Astrocyte (in vitro differentiated cells and primary cell): ENCODE measurements at regions not wholly inside any gene's neighbourhood (a gene's known extent, or its start where the extent isn't known, plus 50 kb on each side); places are given as distances from the start of the nearest gene placed in this dataset.

Source experiments
- DNase-seq: peaks from one replicate; pipeline ENCODE4 v3.0.0-alpha.2; 2010; ENCODE audit warnings: low read depth
- FAIRE-seq: peaks from 2 replicates; lab custom pipeline; 2011; peaks lifted over from hg19 to GRCh38; lab: Jason Lieb, UNC
- H2AFZ ChIP-seq: 2 replicates; pipeline ENCODE4 v1.6.0; 2012; ENCODE audit warnings: low read depth, low read length, inconsistent platforms
- H3K27ac ChIP-seq: 2 replicates; pipeline ENCODE4 v1.5.1; 2011; ENCODE audit warnings: low read depth, low read length, inconsistent platforms
- H3K27me3 ChIP-seq: 2 replicates; pipeline ENCODE4 v1.6.0; 2011; ENCODE audit warnings: low read length, inconsistent platforms; ENCODE audit not compliant: insufficient read depth
- H3K36me3 ChIP-seq: 2 replicates; pipeline ENCODE4 v1.5.1; 2011; ENCODE audit warnings: low read length, inconsistent platforms; ENCODE audit not compliant: insufficient read depth
- H3K4me1 ChIP-seq: 2 replicates; pipeline ENCODE4 v1.5.1; 2011; ENCODE audit warnings: low read length, inconsistent platforms; ENCODE audit not compliant: insufficient read depth
- H3K4me2 ChIP-seq: 2 replicates; pipeline ENCODE4 v1.6.0; 2012; ENCODE audit warnings: low read length, inconsistent platforms
- H3K4me3 ChIP-seq: 2 replicates; pipeline ENCODE4 v1.5.1; 2011; ENCODE audit warnings: low read depth, mild to moderate bottlenecking, low read length, inconsistent platforms; ENCODE audit not compliant: insufficient read depth
- H3K79me2 ChIP-seq: 2 replicates; pipeline ENCODE4 v1.6.0; 2012; ENCODE audit warnings: mild to moderate bottlenecking, low read length, inconsistent platforms; ENCODE audit not compliant: insufficient read depth
- H3K9ac ChIP-seq: 2 replicates; pipeline ENCODE4 v1.6.0; 2012; ENCODE audit warnings: mild to moderate bottlenecking, low read length, inconsistent platforms
- H3K9me3 ChIP-seq: 2 replicates; pipeline ENCODE4 v1.5.1; 2012; ENCODE audit warnings: low read depth, mild to moderate bottlenecking, low read length, inconsistent platforms; ENCODE audit not compliant: insufficient read depth
- H4K20me1 ChIP-seq: 2 replicates; pipeline ENCODE4 v1.6.0; 2012; ENCODE audit warnings: low read length, inconsistent platforms; ENCODE audit not compliant: insufficient read depth
- H3K27ac Mint-ChIP-seq: one replicate; pipeline ENCODE4 v1.8.0; 2021; ENCODE audit warnings: mild to moderate bottlenecking, mixed read lengths; ENCODE audit not compliant: unreplicated experiment
- H3K27me3 Mint-ChIP-seq: one replicate; pipeline ENCODE4 v1.8.0; 2021; ENCODE audit warnings: low read depth, mixed read lengths; ENCODE audit not compliant: unreplicated experiment
- H3K36me3 Mint-ChIP-seq: one replicate; pipeline ENCODE4 v1.8.0; 2021; ENCODE audit warnings: low read depth, mixed read lengths; ENCODE audit not compliant: unreplicated experiment
- H3K4me1 Mint-ChIP-seq: one replicate; pipeline ENCODE4 v1.8.0; 2021; ENCODE audit warnings: low read depth, mixed read lengths; ENCODE audit not compliant: unreplicated experiment
- H3K4me3 Mint-ChIP-seq: one replicate; pipeline ENCODE4 v1.8.0; 2021; ENCODE audit warnings: mild to moderate bottlenecking, moderate library complexity, mixed read lengths; ENCODE audit not compliant: unreplicated experiment
- H3K9me3 Mint-ChIP-seq: one replicate; pipeline ENCODE4 v1.8.0; 2021; ENCODE audit warnings: mild to moderate bottlenecking, mixed read lengths; ENCODE audit not compliant: unreplicated experiment
- CTCF ChIP-seq: IDR thresholded peaks from 2 replicates; pipeline ENCODE4 v1.5.1; 2011; ENCODE audit warnings: low read depth, mild to moderate bottlenecking, inconsistent platforms, low read length, moderate library complexity; ENCODE audit not compliant: insufficient read depth
- EZH2 ChIP-seq: IDR thresholded peaks from 2 replicates; pipeline ENCODE4 v1.6.1; 2012; ENCODE audit warnings: mild to moderate bottlenecking, low read length, inconsistent platforms; ENCODE audit not compliant: insufficient read depth

DNA sequence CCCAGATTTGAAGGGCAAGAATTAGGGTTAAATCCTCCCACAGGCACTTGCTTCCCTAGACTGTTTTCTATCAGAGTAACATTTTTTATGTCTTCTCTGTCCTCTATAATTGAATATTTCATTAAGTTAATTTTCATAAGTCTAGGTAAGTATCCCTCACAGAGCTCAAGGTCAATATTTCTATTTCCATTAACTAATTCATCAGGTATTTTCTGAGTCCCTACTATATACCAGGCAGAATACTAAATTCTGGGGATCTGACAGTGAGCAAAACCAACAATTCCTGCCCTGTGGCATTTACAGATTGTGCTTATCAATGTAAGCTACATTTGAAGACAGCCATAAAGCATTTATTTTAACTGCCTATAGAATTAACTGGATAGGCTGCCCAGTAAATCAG lies 86.4 kb upstream of the RBBP8 start:
- Mint-ChIP-seq H3K4me1 (peaks cover 5% of the 10 kb centered on the region), H3K9me3 (peaks cover 6% of the 10 kb centered on the region), H3K36me3 (no peaks in the 10 kb centered on the region), H3K4me3 (no peak overlapping the region), H3K27ac (no peak overlapping the region), H3K27me3 (peaks cover 10% of the 10 kb centered on the region)
- Histone ChIP-seq H4K20me1 (no peaks in the 10 kb centered on the region), H3K27me3 (no peaks in the 10 kb centered on the region), H3K27ac (no peak overlapping the region), H3K9ac (no peak overlapping the region), H3K36me3 (no peaks in the 10 kb centered on the region), H3K79me2 (no peaks in the 10 kb centered on the region), H3K4me3 (no peak overlapping the region), H3K4me2 (no peak overlapping the region), H3K9me3 (no peaks in the 10 kb centered on the region), H3K4me1 (peaks cover 11% of the 10 kb centered on the region), H2AFZ (no peak overlapping the region)
- DNase-seq = no peak
- no peak for FAIRE-seq
- TF ChIP-seq CTCF (no peak), EZH2 (no peak)

DNA sequence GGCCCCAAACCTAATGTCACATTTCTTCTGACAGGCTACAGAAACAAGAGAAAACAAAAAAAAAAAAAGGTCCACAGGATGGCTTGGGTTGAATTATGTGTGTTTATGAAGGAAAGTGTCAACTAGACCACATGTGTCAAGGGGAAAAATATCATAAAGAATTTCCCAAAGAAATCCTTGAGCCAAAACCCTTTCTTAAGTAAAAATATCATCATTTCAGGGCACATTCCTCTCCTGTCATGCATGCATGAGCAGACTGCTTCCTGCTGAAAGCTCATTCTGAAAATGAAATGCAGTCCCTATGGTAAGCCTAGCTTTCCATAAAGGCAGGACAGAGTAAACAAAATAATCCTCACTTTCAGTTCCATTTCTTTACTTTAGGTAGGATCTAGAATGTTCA lies 85.7 kb upstream of the RBBP8 start:
- H3K4me1 ChIP-seq = peaks cover 11% of the 10 kb centered on the region
- no peaks in the 10 kb centered on the region for H3K27me3 ChIP-seq
- H3K9me3 Mint-ChIP-seq = peaks cover 3% of the 10 kb centered on the region
- no peaks in the 10 kb centered on the region for H3K36me3 ChIP-seq
- H3K27ac ChIP-seq = no peak overlapping the region
- peaks cover 5% of the 10 kb centered on the region for H3K27me3 Mint-ChIP-seq
- DNase-seq (peak; percentile 74), FAIRE-seq (no peak)
- H3K9ac ChIP-seq = no peak overlapping the region
- TF ChIP-seq EZH2 (no peak), CTCF (no peak)
- H3K4me3 ChIP-seq = no peak overlapping the region
- H3K36me3 Mint-ChIP-seq = no peaks in the 10 kb centered on the region
- peak overlapping the region; percentile 21 for H3K4me2 ChIP-seq
- H3K4me3 Mint-ChIP-seq = no peak overlapping the region
- no peaks in the 10 kb centered on the region for H3K9me3 ChIP-seq
- H4K20me1 ChIP-seq = no peaks in the 10 kb centered on the region
- H2AFZ ChIP-seq = no peak overlapping the region
- peak overlapping the region; percentile 66 for H3K27ac Mint-ChIP-seq
- peaks cover 5% of the 10 kb centered on the region for H3K4me1 Mint-ChIP-seq
- no peaks in the 10 kb centered on the region for H3K79me2 ChIP-seq

DNA sequence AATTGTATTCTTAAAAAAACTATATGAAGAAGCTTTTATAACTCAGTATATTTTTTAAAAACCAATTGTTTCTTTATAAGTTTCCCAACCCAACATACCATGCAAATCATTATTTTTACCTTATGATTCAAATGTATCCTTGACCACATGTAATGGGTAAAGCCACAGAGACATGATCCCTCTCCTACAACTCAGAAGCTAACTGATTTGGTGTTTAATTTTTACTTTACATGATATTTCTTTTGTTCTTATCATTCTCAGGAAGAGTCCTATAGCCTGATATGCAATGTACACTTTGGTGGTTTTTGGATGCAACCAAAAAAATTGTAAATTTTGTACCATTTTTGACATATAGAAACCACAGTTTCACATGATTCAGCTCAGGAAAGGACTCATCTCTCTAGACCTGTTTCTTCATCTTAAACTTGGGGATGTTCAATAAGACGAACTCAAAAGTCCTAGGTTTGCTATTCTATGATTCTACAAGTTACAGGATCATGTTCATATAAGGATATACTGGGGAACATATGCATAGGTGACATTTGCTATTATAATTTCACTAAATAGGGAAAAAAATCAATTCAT lies 85.2 kb upstream of the RBBP8 start:
- FAIRE-seq (no peak), DNase-seq (no peak)
- Histone ChIP-seq H3K4me2 (no peak overlapping the region), H3K27me3 (no peaks in the 10 kb centered on the region), H2AFZ (no peak overlapping the region), H3K79me2 (no peaks in the 10 kb centered on the region), H3K4me3 (no peak overlapping the region), H3K9me3 (no peaks in the 10 kb centered on the region), H3K27ac (no peak overlapping the region), H3K4me1 (peaks cover 11% of the 10 kb centered on the region), H4K20me1 (no peaks in the 10 kb centered on the region), H3K9ac (no peak overlapping the region), H3K36me3 (no peaks in the 10 kb centered on the region)
- peaks cover 3% of the 10 kb centered on the region for H3K27me3 Mint-ChIP-seq
- no peak overlapping the region for H3K27ac Mint-ChIP-seq
- H3K9me3 Mint-ChIP-seq = peaks cover 3% of the 10 kb centered on the region
- H3K4me3 Mint-ChIP-seq = no peak overlapping the region
- TF ChIP-seq EZH2 = no peak
- no peak for TF ChIP-seq CTCF
- peaks cover 5% of the 10 kb centered on the region for H3K4me1 Mint-ChIP-seq
- H3K36me3 Mint-ChIP-seq = no peaks in the 10 kb centered on the region
